HEK293 (cell line): ENCODE measurements at regions not wholly inside any gene's neighbourhood (a gene's known extent, or its start where the extent isn't known, plus 50 kb on each side); places are given as distances from the start of the nearest gene placed in this dataset.

Source experiments
- CTCF ChIA-PET: fragments of 350-600 bp; formaldehyde crosslinking; extraction: SDS; loops from one replicate; lab custom pipeline; 2021; ENCODE audit warnings: antibody characterized with exemption; lab: Yijun Ruan, JAX
- POLR2A ChIA-PET: fragments of 300-600 bp; formaldehyde crosslinking; extraction: SDS; loops from one replicate; lab custom pipeline; 2020; ENCODE audit warnings: antibody characterized with exemption, inconsistent platforms; lab: Yijun Ruan, JAX
- H3K27ac ChIP-seq: fragments of 200-500 bp; sonication (Bioruptor generic); 2 replicates; pipeline ENCODE4 v1.5.1; 2014; ENCODE audit warnings: low read depth, low read length, control low read depth, inconsistent platforms; ENCODE audit errors: extremely low read depth
- H3K36me3 ChIP-seq, 2 experiments: fragments of 200-500 bp in 1 of 2; sonication (Bioruptor generic) in 1 of 2; 1 replicate in 1 of 2; 2 replicates in 1 of 2; pipeline ENCODE4 v1.5.1; 2014 to 2017; ENCODE audit warnings: inconsistent platforms in 2 of 2, low read length in 2 of 2; ENCODE audit not compliant: control insufficient read depth in 2 of 2, insufficient read depth in 1 of 2
- H3K4me1 ChIP-seq: fragments of 200-500 bp; sonication (Bioruptor generic); 2 replicates; pipeline ENCODE4 v1.5.1; 2014; ENCODE audit warnings: mild to moderate bottlenecking, low read length, inconsistent platforms; ENCODE audit not compliant: control insufficient read depth, insufficient read depth
- H3K4me3 ChIP-seq: 2 replicates; pipeline ENCODE4 v1.5.1; 2011; ENCODE audit warnings: low read depth, mild to moderate bottlenecking, control low read depth, low read length, moderate library complexity
- H3K9me3 ChIP-seq: fragments of 200-500 bp; sonication (Bioruptor generic); 2 replicates; pipeline ENCODE4 v1.5.1; 2014; ENCODE audit warnings: low read depth, low read length, inconsistent platforms; ENCODE audit not compliant: control insufficient read depth, insufficient read depth
- MYNN ChIP-seq: fragments of 450-650 bp; formaldehyde crosslinking; IDR thresholded peaks from 2 replicates; pipeline ENCODE4 v1.5.1; 2016; ENCODE audit warnings: missing biosample characterization, missing genetic modification characterization, borderline replicate concordance
- SETDB1 ChIP-seq: IDR thresholded peaks from one replicate; pipeline ENCODE4 v1.6.1; 2017; ENCODE audit warnings: mild to moderate bottlenecking, low read length, moderate library complexity, mixed read lengths; ENCODE audit not compliant: insufficient read length
- YY2 ChIP-seq: fragments of 450-650 bp; formaldehyde crosslinking; IDR thresholded peaks from 2 replicates; pipeline ENCODE4 v1.5.1; 2016; ENCODE audit warnings: missing biosample characterization, missing genetic modification characterization
- ZBTB1 ChIP-seq: fragments of 450-650 bp; formaldehyde crosslinking; IDR thresholded peaks from 2 replicates; pipeline ENCODE4 v1.5.1; 2016; ENCODE audit warnings: missing biosample characterization, missing genetic modification characterization
- ZFHX2 ChIP-seq: fragments of 450-650 bp; formaldehyde crosslinking; conservative IDR thresholded peaks from 2 replicates; pipeline ENCODE4 v1.5.1; 2016; ENCODE audit warnings: missing biosample characterization, missing genetic modification characterization
- ZNF174 ChIP-seq: fragments of 450-650 bp; formaldehyde crosslinking; IDR thresholded peaks from 2 replicates; pipeline ENCODE4 v1.5.0; 2017; ENCODE audit warnings: missing biosample characterization, mild to moderate bottlenecking, missing genetic modification characterization
- ZNF221 ChIP-seq: fragments of 450-650 bp; formaldehyde crosslinking; IDR thresholded peaks from 2 replicates; pipeline ENCODE4 v1.5.1; 2017; ENCODE audit warnings: missing biosample characterization, missing genetic modification characterization, borderline replicate concordance
- ZNF223 ChIP-seq: fragments of 450-650 bp; formaldehyde crosslinking; IDR thresholded peaks from 2 replicates; pipeline ENCODE4 v1.5.1; 2016; ENCODE audit warnings: missing biosample characterization, missing genetic modification characterization
- ZNF274 ChIP-seq, 2 experiments: fragments of 200-500 bp in 1 of 2; fragments of 450-650 bp in 1 of 2; sonication (Bioruptor generic) in 1 of 2; formaldehyde crosslinking in 1 of 2; IDR thresholded peaks; 2 replicates each; pipeline versions ENCODE4 v1.5.1 to v1.6.1; 2014 to 2016; ENCODE audit warnings: borderline replicate concordance in 1 of 2, inconsistent platforms in 1 of 2, low read length in 1 of 2, missing biosample characterization in 1 of 2, missing genetic modification characterization in 1 of 2
- ZNF341 ChIP-seq: fragments of 450-650 bp; formaldehyde crosslinking; IDR thresholded peaks from 2 replicates; pipeline ENCODE4; 2016; ENCODE audit warnings: low read depth, missing biosample characterization, missing genetic modification characterization
- ZNF416 ChIP-seq: fragments of 450-650 bp; formaldehyde crosslinking; IDR thresholded peaks from 2 replicates; pipeline ENCODE4 v1.5.1; 2016; ENCODE audit warnings: missing biosample characterization, missing genetic modification characterization
- ZNF555 ChIP-seq: fragments of 450-650 bp; formaldehyde crosslinking; conservative IDR thresholded peaks from 2 replicates; pipeline ENCODE4 v1.5.1; 2017; ENCODE audit warnings: missing biosample characterization, mild to moderate bottlenecking, missing genetic modification characterization, inconsistent platforms
- ZNF561 ChIP-seq: fragments of 450-650 bp; IDR thresholded peaks from 2 replicates; pipeline ENCODE4 v1.5.1; 2018; ENCODE audit warnings: missing biosample characterization, missing genetic modification characterization, borderline replicate concordance
- ZNF658 ChIP-seq: fragments of 450-650 bp; formaldehyde crosslinking; IDR thresholded peaks from 2 replicates; pipeline ENCODE4; 2016; ENCODE audit warnings: missing biosample characterization, missing genetic modification characterization
- ZNF747 ChIP-seq: fragments of 450-650 bp; formaldehyde crosslinking; IDR thresholded peaks from 2 replicates; pipeline ENCODE4 v1.5.1; 2016; ENCODE audit warnings: missing biosample characterization, missing genetic modification characterization
- ZSCAN30 ChIP-seq: fragments of 450-650 bp; IDR thresholded peaks from 2 replicates; pipeline ENCODE4 v1.5.1; 2018; ENCODE audit warnings: missing biosample characterization, mild to moderate bottlenecking, missing genetic modification characterization, moderate library complexity
- ZSCAN5A ChIP-seq: fragments of 450-650 bp; formaldehyde crosslinking; IDR thresholded peaks from 2 replicates; pipeline ENCODE4 v1.5.1; 2016; ENCODE audit warnings: missing biosample characterization, missing genetic modification characterization
- TF ChIP-seq, protein P1 (sequence below): fragments of 450-650 bp; formaldehyde crosslinking; IDR thresholded peaks from 2 replicates; pipeline ENCODE4 v1.5.1; 2016; ENCODE audit warnings: missing biosample characterization, missing genetic modification characterization, borderline replicate concordance
- TF ChIP-seq, protein P2 (sequence below): fragments of 450-650 bp; formaldehyde crosslinking; IDR thresholded peaks from 2 replicates; pipeline ENCODE4 v1.5.1; 2016; ENCODE audit warnings: missing biosample characterization, missing genetic modification characterization
- TF ChIP-seq, protein P3 (sequence below): fragments of 450-650 bp; formaldehyde crosslinking; IDR thresholded peaks from 2 replicates; pipeline ENCODE4 v1.5.1; 2016; ENCODE audit warnings: missing biosample characterization, missing genetic modification characterization

DNA sequence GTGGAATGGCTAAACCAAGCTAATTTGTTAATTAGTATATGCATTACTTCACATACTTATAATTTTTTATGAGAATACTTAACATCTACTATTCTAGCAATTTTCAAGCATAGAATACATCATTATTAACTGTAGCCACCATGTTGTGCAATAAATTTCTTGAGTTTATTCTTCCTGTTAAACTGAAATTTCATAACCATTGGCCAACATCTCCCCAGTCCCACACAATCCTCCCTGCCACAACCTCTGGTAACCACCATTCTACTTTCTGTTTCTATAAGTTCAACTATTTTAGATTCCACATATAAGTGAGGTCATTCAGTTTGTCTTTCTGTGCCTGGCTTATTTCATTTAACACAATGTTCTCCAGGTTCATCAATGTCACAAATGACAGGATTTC is 208.5 kb downstream of the PPP4R3C start:
- Histone ChIP-seq H3K36me3 (no peaks in the 10 kb centered on the region), H3K4me1 (no peaks in the 10 kb centered on the region), H3K9me3 (no peaks in the 10 kb centered on the region), H3K27ac (no peak overlapping the region), H3K4me3 (no peak overlapping the region)
- TF ChIP-seq MYNN (tag by site-specific recombination) (no peak), ZNF274 (IDR thresholded peaks at IDR 0.05; ENCODE audit: low read length) (no peak), ZNF274 (tag by site-specific recombination; IDR thresholded peaks at IDR 0.05; ENCODE audit: borderline replicate concordance) (no peak), ZNF561 (no peak), ZSCAN30 (tag by site-specific recombination) (no peak), ZNF223 (tag by site-specific recombination) (no peak), ZSCAN5A (tag by site-specific recombination) (no peak), ZNF174 (no peak), ZNF221 (tag by site-specific recombination) (no peak), ZNF341 (tag by site-specific recombination) (no peak), ZFHX2 (tag by site-specific recombination) (no peak), ZNF658 (tag by site-specific recombination) (no peak), ZNF555 (tag by site-specific recombination) (no peak), ZNF747 (tag by site-specific recombination) (no peak), ZBTB1 (no peak), YY2 (tag by site-specific recombination) (no peak), ZNF416 (no peak), SETDB1 (no peak)
- TF ChIP-seq, protein P1, sequence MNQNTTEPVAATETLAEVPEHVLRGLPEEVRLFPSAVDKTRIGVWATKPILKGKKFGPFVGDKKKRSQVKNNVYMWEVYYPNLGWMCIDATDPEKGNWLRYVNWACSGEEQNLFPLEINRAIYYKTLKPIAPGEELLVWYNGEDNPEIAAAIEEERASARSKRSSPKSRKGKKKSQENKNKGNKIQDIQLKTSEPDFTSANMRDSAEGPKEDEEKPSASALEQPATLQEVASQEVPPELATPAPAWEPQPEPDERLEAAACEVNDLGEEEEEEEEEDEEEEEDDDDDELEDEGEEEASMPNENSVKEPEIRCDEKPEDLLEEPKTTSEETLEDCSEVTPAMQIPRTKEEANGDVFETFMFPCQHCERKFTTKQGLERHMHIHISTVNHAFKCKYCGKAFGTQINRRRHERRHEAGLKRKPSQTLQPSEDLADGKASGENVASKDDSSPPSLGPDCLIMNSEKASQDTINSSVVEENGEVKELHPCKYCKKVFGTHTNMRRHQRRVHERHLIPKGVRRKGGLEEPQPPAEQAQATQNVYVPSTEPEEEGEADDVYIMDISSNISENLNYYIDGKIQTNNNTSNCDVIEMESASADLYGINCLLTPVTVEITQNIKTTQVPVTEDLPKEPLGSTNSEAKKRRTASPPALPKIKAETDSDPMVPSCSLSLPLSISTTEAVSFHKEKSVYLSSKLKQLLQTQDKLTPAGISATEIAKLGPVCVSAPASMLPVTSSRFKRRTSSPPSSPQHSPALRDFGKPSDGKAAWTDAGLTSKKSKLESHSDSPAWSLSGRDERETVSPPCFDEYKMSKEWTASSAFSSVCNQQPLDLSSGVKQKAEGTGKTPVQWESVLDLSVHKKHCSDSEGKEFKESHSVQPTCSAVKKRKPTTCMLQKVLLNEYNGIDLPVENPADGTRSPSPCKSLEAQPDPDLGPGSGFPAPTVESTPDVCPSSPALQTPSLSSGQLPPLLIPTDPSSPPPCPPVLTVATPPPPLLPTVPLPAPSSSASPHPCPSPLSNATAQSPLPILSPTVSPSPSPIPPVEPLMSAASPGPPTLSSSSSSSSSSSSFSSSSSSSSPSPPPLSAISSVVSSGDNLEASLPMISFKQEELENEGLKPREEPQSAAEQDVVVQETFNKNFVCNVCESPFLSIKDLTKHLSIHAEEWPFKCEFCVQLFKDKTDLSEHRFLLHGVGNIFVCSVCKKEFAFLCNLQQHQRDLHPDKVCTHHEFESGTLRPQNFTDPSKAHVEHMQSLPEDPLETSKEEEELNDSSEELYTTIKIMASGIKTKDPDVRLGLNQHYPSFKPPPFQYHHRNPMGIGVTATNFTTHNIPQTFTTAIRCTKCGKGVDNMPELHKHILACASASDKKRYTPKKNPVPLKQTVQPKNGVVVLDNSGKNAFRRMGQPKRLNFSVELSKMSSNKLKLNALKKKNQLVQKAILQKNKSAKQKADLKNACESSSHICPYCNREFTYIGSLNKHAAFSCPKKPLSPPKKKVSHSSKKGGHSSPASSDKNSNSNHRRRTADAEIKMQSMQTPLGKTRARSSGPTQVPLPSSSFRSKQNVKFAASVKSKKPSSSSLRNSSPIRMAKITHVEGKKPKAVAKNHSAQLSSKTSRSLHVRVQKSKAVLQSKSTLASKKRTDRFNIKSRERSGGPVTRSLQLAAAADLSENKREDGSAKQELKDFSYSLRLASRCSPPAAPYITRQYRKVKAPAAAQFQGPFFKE (tag by site-specific recombination), result no peak
- TF ChIP-seq, protein P2, sequence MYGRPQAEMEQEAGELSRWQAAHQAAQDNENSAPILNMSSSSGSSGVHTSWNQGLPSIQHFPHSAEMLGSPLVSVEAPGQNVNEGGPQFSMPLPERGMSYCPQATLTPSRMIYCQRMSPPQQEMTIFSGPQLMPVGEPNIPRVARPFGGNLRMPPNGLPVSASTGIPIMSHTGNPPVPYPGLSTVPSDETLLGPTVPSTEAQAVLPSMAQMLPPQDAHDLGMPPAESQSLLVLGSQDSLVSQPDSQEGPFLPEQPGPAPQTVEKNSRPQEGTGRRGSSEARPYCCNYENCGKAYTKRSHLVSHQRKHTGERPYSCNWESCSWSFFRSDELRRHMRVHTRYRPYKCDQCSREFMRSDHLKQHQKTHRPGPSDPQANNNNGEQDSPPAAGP, result no peak
- TF ChIP-seq, protein P3, sequence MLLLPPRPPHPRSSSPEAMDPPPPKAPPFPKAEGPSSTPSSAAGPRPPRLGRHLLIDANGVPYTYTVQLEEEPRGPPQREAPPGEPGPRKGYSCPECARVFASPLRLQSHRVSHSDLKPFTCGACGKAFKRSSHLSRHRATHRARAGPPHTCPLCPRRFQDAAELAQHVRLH, result no peak
- POLR2A ChIA-PET, result no interaction called here
- CTCF ChIA-PET, result no interaction called here
